NCI-H2107 treated with DMSO at 0.1 percent for 48 hours (cell line): ENCODE measurements at regions not wholly inside any gene's neighbourhood (a gene's known extent, or its start where the extent isn't known, plus 50 kb on each side); places are given as distances from the start of the nearest gene placed in this dataset.
"Not testable (repeated sequence)": the region's sequence is repeated elsewhere in the genome, so short reads cannot be mapped to it uniquely, and the experiment has no call there.

Experiments
- DNase-seq: peaks from one replicate; lab custom pipeline; 2025; ENCODE audit not compliant: unreplicated experiment; lab: John Stamatoyannopoulos, UW

DNA sequence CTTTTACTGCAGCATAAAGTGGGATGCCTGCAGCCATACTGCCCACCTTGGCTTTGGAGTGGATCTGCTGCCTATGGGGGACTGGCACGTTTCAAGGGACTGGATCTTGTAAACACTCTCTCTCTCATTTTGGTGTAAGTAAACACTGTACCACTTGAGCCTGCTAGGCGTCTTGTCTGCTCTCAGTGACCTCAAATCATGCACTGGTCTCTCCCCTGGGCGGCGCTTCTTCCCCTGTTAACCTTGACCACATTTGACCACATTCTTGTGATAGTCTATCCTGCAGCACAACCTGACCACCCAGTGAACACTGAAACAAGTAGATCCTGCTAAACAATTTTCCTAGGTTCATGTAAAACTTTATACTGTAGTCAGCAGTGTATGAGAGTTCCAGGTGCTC lies 82.6 kb upstream of the HNMT start:
- DNase-seq, result no peak

DNA sequence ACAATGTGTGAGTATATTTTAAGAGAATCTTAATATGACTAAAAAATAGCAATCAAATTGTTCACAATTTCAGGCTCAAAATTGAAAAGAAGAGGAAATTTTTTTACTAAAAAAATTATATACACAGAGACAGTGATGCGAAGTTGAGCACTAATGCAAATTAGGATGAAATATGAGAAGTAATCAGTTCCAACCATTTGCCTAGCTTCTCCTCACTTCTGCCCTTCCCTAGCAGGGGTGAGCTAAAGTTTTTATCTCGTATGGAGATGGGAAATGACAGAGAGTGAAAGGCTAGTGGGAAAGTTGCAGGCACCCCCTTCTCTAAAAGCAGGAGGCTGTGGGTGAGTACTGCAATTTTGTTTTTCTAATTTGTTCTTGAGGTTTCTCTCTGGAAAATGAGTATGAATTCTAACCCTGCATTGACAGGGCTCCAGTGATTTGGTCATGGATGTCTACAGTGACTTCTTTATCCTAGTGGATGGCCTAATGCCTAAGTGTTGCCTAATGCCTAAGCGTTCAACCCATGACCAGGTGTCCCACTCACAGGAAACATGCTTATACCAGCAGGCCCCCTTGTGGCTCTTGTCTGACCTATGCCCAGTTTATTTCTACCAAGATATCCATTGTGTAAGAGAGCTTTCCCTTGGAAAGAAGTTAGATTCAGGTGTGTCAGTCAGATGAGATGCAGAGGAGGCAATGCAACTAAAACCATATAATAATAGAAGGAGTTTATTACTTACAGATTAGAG lies 78.0 kb upstream of the HNMT start:
- DNase-seq, result no peak

DNA sequence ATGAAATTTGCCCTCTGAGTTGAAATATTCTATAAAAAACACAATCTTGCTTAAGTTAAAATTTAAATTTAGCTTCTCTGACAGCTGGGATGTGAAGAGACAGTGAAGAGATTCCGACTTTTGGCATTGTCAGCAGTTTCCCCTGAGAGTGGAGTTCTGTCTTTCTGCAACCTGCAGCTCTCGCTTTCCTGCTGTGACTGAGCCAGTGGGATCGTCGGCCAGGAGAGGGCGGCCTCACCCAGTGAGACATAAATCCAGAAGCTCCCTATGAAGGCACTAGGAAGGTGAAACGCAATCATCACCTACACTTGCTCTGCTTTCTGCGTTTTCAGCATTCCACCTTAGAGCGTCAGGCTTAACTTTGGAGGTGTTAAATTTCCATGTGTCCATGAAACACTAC lies 75.4 kb upstream of the HNMT start:
- DNase-seq, result peak; percentile 33

DNA sequence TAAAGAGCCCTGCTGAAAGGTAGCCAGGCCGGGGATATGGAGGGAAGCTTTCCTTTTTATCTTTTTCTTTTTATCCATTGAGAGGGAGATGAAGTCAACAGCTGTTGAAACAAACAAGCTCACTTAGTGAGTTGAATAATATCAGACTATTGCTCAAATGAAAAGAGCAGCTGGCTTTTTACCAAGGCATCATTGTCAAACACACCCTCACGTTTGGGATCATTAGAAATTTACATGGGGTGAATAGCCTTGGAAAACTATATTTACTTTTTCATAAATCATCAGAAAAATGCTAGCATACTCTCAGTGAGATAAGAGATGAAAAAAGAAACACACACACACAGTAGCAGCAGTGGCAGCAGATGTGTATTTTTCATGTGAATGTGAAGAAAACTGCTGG lies 71.5 kb upstream of the HNMT start:
- peak; percentile 30 for DNase-seq

DNA sequence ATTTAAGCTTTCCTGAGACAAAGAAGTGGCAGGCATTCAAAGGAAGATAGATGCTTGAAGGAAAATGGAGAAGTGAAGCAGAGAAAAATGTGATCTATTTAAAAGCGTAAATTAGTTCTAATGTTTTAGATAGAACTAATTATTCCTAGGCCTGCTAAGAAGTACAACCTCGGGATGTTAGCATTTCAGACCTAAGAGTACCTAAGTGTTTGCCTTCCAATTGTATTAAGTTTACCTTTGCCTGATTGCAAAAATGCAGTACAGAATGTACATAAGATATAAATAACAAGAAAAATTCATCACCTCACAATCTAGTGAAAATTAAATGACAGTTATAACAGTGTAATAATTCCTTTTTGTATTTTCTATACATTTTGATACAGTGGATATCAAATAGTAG lies 71.1 kb upstream of the HNMT start:
- DNase-seq, result no peak

DNA sequence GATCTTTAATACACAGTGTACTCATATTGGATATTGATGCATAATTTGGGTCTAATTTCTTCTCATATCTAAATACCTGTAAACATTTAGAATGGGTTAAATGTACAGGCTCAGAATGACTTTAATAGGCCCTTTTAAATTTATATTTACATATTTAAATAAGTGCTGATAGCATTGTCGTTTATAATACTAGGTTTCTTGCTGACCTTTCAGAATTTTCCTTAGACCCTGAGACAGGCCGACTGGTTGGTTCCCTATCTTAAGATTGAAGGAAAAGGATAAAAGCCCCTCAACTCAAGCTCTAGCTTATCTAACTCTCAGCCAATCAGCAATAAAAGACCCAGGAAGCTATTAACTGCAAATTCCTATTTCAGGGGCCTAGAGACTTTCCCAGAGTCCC lies 67.8 kb upstream of the HNMT start:
- no peak for DNase-seq

DNA sequence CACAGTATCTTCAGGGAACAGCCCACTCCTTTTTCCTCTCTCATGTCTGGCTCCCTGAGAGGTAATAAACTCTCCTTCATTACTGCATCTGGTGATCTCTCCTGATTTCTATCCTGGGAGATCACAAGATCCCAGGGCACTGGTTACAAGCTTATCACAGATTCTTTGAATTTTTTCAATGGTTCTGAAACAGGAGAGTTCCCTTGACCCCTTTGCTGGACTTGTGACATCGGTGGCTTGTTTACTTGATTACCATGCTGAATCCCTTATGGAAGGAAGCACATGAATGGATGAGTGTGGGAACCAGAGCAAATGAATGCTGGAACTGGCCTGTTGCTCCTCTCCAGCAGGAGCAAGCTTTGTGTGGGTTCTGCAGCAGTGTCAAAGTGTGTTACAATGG lies 67.2 kb upstream of the HNMT start:
- DNase-seq, result no peak

DNA sequence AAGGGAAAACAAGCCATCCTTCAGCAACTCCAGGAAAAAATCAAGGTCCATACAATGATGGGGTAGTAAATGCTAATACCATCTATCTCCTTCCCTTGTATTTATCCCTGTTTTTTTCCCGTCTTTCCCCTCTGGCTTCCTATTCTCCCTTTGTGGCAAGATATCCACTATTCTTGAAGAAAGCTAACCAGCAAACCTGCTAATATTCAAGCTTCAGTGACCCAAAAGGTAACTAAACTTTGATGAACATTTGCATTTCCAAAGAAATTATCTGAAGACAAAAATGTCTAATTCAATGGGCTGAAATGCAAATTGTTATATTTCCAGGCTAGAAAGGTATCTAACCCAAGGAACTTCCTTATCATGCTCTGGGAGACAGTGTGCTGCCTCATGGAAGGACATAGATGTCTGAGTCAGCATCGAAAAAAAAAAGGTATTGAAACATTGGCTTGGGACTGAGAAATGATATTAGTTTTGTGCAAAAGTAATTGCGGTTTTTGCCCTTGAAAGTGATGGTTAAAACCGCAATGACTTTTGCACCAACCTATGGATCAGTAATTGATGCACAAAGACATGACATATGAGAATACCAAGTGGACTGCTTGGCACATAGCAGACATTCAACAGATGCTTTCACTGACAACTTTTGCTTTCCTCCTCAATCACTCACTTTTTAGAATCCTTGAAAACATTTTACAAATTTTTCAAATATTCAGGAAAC lies 63.7 kb upstream of the HNMT start:
- DNase-seq, result no peak

DNA sequence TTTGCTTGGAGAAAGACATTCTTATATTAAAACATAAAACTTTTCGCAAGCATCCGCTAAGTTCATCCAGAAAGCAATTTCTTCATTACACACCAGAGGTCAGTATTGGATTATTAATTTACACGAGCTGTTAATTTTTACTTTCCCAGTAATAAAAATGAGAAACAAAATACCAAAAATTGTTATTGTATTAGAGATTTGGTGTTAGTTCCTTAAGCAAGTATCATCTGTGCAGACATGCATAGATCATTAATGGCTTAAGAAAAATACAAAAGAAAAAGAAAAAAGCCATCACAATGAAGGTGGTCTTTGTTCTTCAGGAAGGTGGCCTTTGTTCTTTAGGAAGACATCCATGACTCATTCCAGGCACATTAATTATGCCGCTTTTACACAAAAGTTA lies 53.6 kb upstream of the HNMT start:
- DNase-seq, result peak; percentile 6

DNA sequence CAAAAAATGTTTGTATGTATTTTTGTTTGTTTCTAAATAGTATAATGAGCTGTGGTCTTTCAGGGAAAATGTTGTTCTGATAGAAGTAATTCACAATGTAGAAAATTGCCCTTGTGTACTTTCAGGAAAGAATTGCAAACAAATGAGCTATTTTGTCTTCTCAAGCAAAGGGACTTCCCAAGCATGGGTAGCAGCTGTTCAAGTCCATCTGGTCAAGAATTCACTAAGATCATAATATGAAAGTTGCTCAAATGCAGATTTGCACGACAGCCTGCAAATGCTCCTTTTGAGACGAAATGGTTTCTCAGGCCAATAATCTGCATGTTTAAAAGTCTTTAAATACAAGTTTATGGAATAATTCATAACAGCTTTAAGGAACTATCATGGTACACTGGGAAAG lies 51.9 kb upstream of the HNMT start:
- no peak for DNase-seq

DNA sequence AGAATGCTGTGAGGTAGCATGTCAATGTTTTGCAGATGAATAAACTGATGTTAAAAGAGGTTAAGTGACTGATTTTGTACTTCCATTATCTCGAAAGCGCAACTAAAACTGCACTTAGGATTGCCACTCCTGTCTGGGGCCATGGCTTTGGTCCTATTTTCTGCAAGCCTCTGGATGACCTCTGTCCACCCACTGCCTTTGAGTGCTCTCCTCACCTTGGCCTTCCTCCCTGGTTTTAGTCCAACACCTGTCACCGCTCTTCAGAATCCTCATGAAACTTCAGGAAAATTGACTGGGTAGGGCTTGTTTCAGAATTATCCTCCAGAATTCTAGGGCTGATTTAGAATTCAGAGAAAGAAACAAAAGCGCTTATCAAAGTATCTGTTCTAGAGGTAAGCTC lies 51.1 kb upstream of the HNMT start:
- no peak for DNase-seq

DNA sequence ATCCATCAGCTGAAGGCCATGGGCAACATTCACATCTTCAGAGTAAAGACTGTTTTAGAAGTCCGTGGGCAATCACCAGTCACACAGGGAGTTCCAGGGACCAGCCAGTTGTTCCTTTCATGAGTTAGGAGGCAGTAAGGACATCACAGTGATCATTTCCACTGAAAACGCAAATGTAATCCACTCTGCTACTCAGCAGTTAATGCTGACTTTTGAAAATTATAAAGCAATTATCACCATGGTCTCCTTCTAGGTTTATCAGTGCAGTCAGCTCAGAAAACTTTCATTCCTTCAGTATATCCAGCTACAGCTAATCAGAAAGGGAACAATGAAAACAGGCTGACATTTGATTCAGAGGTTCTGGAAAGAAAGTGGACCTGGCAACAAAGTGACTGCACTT lies 50.6 kb upstream of the HNMT start:
- DNase-seq, result not testable (repeated sequence)
